ENCODE measurements at regions not wholly inside any gene's neighbourhood (a gene's known extent, or its start where the extent isn't known, plus 50 kb on each side); places are given as distances from the start of the nearest gene placed in this dataset.

- no peak for FAIRE-seq
Measured at GRCh38 chr9:13642646-13643045, 363.2 kb upstream of the MPDZ start.

GRCh38 chr9:13629067-13629466 is 349.6 kb upstream of the MPDZ start:
- no peak for FAIRE-seq

DNA sequence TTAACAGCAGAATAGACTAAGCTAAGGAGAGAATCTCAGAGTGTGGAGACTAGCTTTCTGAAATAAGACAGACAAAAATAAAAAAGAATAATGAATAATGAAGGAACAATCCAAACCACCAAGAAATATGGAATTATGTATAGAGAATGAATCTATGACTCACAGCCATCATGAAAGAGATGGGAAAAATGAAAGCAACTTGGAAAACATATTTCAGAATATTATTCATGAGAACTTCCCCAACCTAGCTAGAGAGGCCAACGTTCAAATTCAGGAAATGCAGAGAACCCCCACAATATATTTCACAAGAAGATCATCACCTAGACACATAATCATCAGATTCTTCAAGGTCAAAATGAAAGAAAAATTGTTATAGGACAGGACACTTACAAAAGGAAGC is 349.0 kb upstream of the MPDZ start:
- FAIRE-seq = no peak

GRCh38 chr9:13627502-13627901 is 348.0 kb upstream of the MPDZ start:
- FAIRE-seq = no peak

- FAIRE-seq = no peak
Measured at GRCh38 chr9:13627071-13627470, 347.6 kb upstream of the MPDZ start.

DNA sequence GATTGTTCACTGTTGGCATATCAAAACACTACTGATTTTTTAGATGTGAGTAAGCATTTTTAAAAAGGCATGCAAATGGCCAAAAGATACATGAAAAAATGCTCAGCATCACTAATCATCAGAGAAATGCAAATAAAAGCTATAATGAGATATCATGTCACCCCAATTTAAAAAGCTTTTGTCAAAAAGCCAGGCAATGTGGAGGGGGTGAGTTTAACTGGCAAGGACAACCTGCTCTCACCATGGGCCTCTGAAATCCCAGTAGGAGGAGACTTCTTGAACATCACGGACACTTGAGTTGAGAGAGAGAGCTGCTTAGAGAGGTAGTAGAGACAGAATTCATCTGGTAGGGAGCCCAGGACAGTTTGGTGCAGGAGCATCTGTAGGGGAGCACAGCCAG is 347.1 kb upstream of the MPDZ start:
- no peak for FAIRE-seq

- FAIRE-seq = no peak
Measured at GRCh38 chr9:13621872-13622564, 342.5 kb upstream of the MPDZ start.

GRCh38 chr9:13616491-13617035 is 337.1 kb upstream of the MPDZ start:
- FAIRE-seq = no peak

DNA sequence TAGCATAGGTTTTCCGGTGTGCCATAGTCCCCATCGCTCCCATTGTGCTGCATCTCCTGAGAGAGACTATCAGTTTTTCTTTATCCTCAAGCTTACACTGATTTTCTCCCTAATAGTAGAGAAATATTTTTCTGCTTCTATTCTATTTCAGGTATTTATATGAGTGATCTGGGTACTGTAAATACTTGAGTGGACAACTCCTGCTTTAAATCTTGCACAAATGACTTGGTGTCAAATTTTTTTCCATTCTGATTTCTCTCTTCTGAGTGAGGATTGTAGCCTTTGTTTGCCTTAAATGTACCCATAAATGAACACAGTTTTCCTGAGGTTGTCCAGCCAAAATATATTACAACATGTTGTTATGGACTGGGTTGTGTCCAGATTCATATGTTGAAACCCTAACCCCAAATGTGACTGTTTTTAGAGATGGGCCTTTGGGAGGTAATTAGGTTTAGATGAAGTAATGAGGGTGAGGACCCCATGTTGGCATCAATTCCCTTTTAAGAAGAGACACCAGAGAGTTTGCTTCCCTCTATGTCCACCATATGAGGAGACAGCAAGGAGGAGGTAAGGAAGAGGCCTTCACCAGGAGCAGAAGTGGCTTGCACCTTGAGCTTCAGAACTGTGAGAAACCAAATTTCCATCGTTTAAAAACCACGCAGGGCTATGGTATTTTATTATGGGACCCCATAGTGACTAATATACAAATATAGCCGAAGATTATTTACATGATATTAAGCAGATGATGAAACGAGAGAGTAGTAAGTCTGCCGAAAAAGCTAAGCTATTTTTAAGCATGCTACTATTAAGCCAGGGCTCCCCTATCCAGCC is 336.4 kb upstream of the MPDZ start:
- no peak for FAIRE-seq

DNA sequence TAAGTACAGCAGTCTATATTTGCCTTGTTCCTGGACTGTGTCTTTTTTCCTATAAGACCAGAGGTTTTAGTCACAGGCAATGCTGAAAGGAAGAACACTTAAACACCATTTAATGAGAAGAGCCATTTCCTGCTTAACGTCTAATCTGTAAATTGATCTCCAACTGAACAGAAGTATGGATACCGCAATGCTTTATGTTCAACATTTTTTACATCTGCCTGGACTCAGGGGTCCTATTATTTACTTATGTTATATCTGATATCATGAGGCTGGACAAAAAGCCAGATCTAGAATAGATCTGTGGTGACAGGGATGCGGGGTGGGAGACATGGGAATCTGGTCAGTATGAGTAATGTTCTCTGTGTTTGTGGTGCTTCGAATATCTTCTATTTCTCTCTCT is 334.6 kb upstream of the MPDZ start:
- no peak for FAIRE-seq

GRCh38 chr9:13613296-13613695 is 333.8 kb upstream of the MPDZ start:
- FAIRE-seq = no peak

GRCh38 chr9:13608451-13608850 is 329.0 kb upstream of the MPDZ start:
- no peak for FAIRE-seq

- FAIRE-seq = no peak
Measured at GRCh38 chr9:13607481-13608441, 328.3 kb upstream of the MPDZ start.

- FAIRE-seq = no peak
Measured at GRCh38 chr9:13606586-13606985, 327.1 kb upstream of the MPDZ start.

DNA sequence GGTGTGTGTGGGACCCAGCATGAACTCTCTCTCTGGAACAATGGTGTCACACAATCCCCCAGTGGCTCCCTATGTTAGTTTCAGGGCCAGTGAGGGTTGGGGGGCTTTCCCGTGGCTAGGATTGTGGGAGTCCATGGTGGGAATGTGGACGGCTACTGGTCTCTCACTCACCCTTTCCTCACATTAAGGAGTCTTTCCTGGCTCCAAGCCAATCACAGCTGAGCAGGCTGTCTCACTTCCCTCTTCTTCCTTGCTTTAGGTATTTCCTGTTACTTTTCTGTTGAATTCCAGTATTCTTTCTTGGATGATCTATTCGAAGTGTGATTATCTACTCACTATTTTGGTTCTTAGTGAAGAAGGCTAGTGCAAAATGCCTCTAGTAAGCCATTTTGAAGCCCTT is 324.4 kb upstream of the MPDZ start:
- no peak for FAIRE-seq

- no peak for FAIRE-seq
Measured at GRCh38 chr9:13598738-13599137, 319.2 kb upstream of the MPDZ start.

DNA sequence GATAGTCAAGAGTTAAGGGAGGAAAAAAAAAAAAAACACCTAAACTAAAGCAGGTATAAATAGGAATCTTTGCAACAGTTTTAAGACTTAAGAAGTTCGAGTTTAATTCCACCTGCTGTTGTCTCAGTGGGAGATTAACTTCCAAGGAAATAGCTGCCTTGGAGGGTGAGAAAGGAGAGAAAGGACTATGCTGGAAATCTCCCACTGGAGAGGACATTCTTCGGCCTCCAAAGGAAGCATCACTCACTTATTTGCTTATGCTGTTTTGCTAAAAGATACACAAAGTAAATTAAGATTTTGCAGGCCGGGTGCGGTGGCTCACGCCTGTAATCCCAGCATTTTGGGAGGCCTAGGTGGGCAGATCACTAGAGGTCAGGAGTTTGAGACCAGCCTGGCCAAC is 317.9 kb upstream of the MPDZ start:
- no peak for FAIRE-seq

DNA sequence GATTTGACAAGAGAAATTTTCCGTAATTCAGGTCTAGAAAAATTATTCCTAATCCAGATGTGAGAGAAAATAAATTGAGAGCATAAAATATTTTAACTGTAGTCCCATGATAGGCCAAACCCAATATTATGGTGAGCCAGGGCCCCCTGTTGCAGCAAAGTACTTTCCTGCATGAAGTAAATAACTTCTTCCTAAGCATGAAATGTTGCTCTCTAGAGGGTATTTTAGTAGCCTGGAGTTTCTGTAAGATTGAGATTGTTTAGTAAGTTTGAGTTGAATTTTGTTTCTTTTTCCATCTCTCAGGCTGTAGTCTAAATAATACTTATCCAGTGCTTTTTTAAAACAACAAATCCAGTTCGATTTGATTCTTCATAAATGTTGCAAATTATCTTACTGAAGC is 317.5 kb upstream of the MPDZ start:
- FAIRE-seq = no peak

DNA sequence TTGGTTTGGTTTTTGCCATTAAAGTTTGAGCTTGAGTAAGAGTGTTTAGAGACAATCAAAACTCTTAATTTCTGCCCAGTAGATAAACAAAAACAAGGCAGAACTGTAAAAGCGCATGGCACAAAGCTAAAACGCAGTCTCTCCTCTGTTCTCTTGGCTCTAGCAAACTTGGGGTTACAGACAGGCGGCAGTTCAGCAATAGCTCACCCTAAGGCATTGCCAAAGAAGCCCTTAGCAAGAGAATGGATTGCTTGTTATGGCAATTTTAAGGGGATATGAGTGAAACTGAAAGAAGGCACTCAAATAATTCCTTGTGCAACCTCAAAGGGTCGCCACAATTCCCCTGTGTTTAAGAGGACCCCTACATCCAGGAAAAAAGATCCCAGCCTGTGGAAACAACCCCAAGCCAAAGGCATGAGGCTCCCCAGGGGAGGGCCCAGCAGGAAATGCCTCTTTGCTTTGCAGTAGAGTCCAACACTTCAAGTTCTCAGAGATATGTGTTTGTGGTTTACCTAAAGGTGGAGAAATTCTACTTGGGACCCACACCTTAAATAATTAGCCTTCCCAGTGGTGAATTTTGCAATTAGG is 317.0 kb upstream of the MPDZ start:
- FAIRE-seq = no peak

- no peak for FAIRE-seq
Measured at GRCh38 chr9:13590996-13591395, 311.5 kb upstream of the MPDZ start.

- FAIRE-seq = no peak
Measured at GRCh38 chr9:13589034-13589737, 309.7 kb upstream of the MPDZ start.

All from colon (tissue), 2 donors.